ENCODE measurements at regions not wholly inside any gene's neighbourhood (a gene's known extent, or its start where the extent isn't known, plus 50 kb on each side); places are given as distances from the start of the nearest gene placed in this dataset.

- DNase-seq, result no peak
These were observed 197.8 kb downstream of the TTC8 start for GRCh38 chr14:89022274-89022673.

- no peak for DNase-seq
These were observed 200.2 kb downstream of the TTC8 start for GRCh38 chr14:89024691-89025090.

DNA sequence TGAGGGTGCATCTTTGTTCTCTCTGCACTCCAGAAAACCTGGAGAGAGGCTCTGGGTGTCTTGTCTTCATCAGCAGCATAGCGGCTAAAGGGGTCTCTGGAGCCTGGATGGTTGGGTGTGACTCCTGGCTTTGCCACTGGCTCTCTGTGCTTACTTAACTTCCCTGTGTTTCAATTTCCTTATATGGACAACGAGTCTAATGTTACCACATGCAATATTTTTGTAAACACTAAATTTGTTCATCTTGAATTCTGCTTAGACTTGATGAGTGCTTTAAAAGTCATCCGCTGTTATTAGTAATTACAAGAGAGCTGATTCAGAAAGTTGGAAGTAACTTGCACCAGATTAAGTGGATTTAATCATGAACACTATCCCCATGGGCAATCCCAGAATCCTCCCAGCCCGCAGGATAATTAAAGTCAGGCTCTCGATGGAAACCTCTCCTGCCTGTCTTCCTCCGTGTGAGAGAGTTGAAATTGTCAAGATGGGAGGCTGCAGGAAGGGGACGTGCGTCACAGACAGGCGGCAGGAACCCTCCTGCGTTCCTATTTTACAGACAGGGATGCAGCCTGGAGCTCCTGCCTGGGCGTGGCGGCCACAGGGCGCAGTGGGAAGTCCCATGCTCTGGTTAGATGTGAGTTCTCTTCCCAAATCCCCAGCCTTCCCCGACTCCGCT, 201.2 kb downstream of the TTC8 start:
- peak; percentile 11 to 57 (median 52) for DNase-seq

DNA sequence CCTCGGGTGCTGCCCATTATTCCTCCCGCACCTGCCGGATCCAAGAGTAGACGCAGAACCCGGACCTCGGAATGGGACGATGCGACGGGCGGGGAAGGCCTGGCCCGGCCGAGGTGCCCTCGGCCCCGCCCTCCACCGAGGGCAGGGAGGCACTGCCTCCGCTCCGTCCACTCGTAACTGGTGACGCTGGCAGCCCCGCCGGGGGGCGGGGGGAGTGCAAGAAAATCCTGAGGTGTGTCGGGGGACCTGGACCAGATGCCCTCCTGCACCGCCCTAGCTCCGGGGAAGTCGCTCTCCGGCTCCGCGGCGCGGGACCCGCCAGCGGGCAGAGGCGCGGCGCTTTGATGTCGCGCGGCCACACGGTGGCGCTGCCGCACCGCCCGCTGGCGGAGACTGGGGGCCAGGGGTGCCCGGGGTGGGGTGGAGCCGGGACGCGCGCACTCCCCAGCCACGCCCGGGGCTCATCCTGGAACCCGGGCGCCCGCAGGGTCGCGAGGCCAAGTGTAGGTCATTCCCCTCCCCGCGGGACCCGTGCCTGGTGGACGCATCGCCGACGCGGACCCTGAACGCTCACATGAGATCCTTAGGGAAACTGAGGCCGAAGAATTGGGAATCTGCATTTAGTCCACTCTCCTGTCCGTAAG, 202.8 kb downstream of the TTC8 start:
- peak; percentile 66 to 88 (median 77) for DNase-seq

GRCh38 chr14:89028462-89029134, 204.1 kb downstream of the TTC8 start:
- no peak for DNase-seq

DNA sequence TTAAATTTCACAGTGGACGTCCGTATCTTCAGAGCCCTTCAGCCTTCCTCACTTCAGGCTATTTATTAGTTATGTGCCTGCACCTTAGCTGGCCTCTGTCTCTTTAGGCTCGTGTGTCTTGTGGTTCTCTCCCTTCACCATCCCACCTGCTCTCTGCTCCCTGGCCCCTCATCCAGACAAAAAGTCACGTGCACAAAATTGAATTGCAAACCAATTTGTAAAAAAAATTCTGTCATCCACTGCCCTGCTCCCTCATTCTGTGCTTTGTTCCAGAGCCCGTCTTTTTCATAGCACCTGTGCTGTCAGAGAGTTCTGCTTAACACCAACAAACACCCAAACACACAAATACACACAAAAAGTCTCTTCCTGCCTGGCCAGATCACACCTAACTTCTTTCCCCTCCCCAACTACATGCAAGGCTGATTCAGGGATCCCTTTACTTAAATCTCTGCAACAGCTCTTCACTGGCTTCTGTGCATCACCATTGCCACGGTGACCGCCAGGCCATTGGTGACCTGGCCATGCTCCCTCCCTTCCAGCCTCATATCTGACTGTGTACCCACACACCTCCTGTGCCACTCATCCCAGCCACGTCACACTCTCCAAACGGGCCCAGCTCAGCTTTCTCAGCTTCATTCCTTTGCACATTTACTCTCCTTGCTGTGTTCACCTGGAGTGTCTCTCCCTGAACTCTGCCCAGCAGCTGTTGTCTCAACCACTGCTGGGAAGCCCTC, 205.7 kb downstream of the TTC8 start:
- no peak for DNase-seq

DNA sequence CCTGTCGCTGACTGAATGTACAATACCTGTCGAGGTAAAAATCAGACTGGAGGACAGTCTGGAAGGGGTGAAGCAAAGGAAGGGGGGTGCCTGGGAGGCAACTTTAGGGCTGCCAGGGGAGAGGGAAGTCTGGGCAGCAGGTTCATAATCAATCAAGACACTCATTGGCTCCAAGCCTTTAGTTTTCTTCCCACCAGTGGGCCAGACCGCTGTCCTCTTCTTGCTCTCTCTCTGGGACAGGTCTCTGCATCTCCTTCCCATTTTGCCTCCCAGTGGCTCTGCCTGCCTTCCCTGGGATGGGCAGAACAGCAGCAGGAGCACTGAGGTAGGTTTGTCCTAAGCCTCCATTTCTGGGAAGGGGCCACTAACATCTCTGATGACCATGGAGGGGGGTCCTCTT, 206.5 kb downstream of the TTC8 start:
- no peak for DNase-seq

GRCh38 chr14:89032086-89032649, 207.7 kb downstream of the TTC8 start:
- DNase-seq, result peak in 1 of 3 donors; percentile 8

DNA sequence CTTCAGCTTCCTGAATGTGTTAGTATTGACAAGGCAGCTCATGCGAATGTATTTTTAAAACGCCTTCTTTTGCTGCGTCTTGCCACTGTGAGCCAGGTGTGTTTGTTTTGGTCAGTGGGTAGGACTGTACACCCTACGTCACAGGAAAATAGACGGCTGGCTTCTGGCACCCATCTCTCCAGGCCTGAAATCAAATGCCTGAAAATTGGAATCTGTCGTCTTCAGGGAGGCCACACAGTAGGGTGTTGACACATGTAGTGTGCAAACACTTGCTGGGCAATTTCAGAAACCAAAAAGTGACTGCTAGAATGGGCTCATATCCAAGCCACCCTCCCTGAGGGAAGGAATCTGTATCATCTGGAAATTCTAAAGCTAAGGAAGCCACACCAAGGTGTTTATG, 209.3 kb downstream of the TTC8 start:
- DNase-seq, result no peak

GRCh38 chr14:89036371-89036770, 211.9 kb downstream of the TTC8 start:
- DNase-seq, result no peak

GRCh38 chr14:89037065-89037464, 212.6 kb downstream of the TTC8 start:
- no peak for DNase-seq

GRCh38 chr14:89040080-89040459, 215.6 kb downstream of the TTC8 start:
- DNase-seq, result no peak

DNA sequence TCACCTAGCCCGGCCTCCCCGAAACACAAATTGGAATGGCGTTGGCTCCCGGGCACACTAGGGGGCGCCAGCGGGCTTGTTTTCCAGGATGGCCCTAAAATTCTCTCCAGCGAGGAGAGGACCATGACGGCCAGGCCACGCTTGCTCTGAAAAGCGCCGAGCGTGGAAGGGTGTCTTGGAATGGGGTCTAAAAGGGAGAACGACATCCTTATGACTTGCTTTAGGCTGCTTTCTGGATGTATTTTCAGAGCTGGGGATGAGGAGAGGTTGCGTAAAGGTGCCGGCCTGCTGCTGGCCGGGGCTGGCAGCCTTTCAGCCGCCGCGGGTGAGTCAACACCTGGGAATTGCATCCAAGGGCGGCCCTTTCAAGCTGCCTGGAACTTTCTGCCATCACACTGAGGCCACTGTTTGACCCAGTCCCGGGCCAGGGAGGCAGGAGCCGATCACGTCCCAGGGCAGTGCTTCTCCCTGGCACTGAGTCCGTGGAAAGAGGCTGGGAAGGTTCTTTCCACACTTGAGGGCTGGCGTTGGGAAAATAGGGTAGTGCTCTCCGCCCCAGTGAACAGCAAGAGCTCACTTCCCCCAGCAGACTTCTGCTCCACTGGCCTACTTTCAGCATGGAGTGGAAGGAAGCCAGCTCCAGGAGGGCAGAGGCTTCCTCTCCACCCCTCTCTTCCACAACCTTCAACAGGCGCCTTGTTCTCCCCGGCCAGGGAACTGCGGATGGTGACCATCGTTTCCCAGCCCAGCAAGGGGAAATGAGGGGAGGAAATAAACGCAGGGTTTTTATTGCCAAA, 216.2 kb downstream of the TTC8 start:
- peak; percentile 79 to 91 (median 87) for DNase-seq

GRCh38 chr14:89041257-89041582, 216.8 kb downstream of the TTC8 start:
- DNase-seq, result no peak

- no peak for DNase-seq
These were observed 217.6 kb downstream of the TTC8 start for GRCh38 chr14:89042021-89042420.

GRCh38 chr14:89053303-89053702, 228.9 kb downstream of the TTC8 start:
- no peak for DNase-seq

GRCh38 chr14:89056394-89056793, 231.9 kb downstream of the TTC8 start:
- no peak for DNase-seq

DNA sequence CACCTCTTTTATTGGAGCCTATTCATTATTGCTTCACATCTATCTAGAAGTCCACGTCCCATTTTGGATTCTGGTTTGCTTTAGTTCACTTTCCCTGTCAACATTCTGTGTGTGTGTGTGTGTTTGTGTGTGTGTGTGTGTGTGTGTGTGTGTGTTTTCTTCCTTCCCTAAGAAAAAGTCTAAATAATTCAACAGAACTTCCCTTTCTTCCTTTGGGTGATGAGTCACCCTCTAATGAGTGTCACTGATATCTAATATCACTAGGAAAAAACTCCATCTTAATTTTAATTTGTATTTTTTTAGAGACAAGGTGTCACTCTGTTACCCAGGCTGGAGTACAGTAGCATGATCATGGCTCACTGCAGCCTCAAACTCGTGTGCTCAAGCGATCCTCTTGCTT, 234.2 kb downstream of the TTC8 start:
- peak; percentile 61 to 73 (median 64) for DNase-seq

GRCh38 chr14:89060191-89060590, 235.7 kb downstream of the TTC8 start:
- DNase-seq, result no peak

- DNase-seq, result no peak
These were observed 237.2 kb downstream of the TTC8 start for GRCh38 chr14:89061696-89062095.

DNA sequence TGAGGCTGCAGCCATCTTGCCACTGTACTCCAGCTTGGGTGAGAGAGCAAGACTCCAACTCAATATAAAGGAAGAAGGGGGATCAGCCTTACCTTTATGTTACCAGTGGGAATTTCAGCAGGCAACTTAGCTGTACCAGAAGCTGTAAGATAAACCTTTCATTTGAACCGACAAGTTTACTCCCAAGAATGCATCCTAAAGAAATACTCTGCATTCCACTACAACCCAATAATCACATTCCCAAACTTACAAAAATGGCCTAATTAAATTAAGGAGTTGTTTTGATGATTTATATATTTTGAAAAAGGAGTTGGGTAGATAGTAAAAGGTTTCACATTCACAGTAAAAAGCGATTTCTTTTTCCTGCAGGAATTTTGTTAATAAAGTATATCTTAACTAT, 241.4 kb downstream of the TTC8 start:
- DNase-seq, result no peak

DNA sequence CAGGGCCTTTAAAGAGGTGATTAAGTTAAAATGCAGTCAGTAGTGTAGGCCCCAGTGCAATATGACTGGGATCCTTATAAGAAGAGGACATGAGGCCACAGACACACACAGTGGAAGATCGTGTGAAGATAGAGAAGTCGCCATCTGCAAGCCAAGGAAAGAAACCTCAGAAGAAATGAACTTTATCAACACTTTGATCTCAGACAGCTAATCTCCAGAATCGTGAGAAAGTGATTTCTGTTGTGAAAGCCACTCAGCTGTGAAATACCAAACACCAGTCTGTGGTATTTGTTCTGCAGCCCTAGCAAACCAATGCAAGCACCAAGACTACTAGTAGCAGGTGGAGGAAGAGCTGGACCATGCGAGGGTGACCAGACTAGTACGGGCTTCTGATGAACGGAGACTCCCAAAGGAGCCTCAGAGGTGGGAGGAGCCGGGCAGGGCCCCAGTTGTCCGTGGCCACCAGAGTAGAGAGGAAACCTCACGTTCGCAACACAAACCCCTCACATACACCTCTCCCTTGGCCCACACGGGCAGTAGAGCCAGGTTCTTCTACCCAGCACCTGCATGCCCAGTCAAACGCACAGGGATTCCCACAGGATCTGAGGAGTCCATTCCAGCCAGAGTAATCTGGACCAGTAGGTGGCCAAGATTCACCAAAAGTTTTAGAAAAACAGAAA, 243.0 kb downstream of the TTC8 start:
- DNase-seq, result no peak

All from suppressor macrophage treated with lipopolysaccharide for 1 hour (primary cell).